CD4-positive, CD25-positive, alpha-beta regulatory T cell (primary cell): ENCODE measurements at regions not wholly inside any gene's neighbourhood (a gene's known extent, or its start where the extent isn't known, plus 50 kb on each side); places are given as distances from the start of the nearest gene placed in this dataset.

Source experiments
- ATAC-seq, 2 donors: fragments of 150-1000 bp; cut with Tn5 transposase; one replicate each; pipeline ENCODE4 v1.10.0; 2021; ENCODE audit warnings: low read depth in 2 of 2, moderate number of reproducible peaks in 2 of 2, moderate library complexity in 1 of 2
- DNase-seq, 3 donors: peaks; one replicate each; pipeline versions ENCODE4 v3.0.0 to v3.0.0-alpha.2; 2012 to 2022; ENCODE audit warnings: mixed read lengths in 1 of 3
- H3K27ac ChIP-seq: one replicate; pipeline ENCODE4 v1.7.0; 2013; ENCODE audit warnings: mild to moderate bottlenecking, low read length; ENCODE audit not compliant: insufficient read depth, poor library complexity, severe bottlenecking
- H3K27me3 ChIP-seq: one replicate; pipeline ENCODE4 v1.7.0; 2013; ENCODE audit warnings: low read length; ENCODE audit not compliant: control insufficient read depth, insufficient read depth
- H3K36me3 ChIP-seq: one replicate; pipeline ENCODE4 v1.7.0; 2013; ENCODE audit warnings: mild to moderate bottlenecking, low read length, moderate library complexity; ENCODE audit not compliant: control insufficient read depth, insufficient read depth
- H3K4me1 ChIP-seq: 2 replicates; pipeline ENCODE4 v1.7.0; 2013; ENCODE audit warnings: mild to moderate bottlenecking, low read length; ENCODE audit not compliant: insufficient read depth, control insufficient read depth, poor library complexity, severe bottlenecking
- H3K4me3 ChIP-seq: one replicate; pipeline ENCODE4 v1.7.0; 2013; ENCODE audit warnings: low read depth, mild to moderate bottlenecking, low read length, moderate library complexity
- H3K9me3 ChIP-seq, 2 experiments: 1 replicate in 1 of 2; 2 replicates in 1 of 2; pipeline ENCODE4 v1.7.0; 2013; ENCODE audit warnings: low read length in 2 of 2, mild to moderate bottlenecking in 1 of 2, moderate library complexity in 1 of 2; ENCODE audit not compliant: control insufficient read depth in 2 of 2
- H3K27ac Mint-ChIP-seq, 3 donors: one replicate each; pipeline ENCODE4 v1.8.0; 2020 to 2022; ENCODE audit warnings: mild to moderate bottlenecking in 3 of 3, mixed read lengths in 3 of 3, moderate library complexity in 2 of 3
- H3K27me3 Mint-ChIP-seq: one replicate; pipeline ENCODE4 v1.8.0; 2022; ENCODE audit warnings: mild to moderate bottlenecking, mixed read lengths
- H3K36me3 Mint-ChIP-seq: one replicate; pipeline ENCODE4 v1.8.0; 2020; ENCODE audit warnings: mixed read lengths
- H3K4me1 Mint-ChIP-seq, 4 donors: one replicate each; pipeline ENCODE4 v1.8.0; 2020 to 2022; ENCODE audit warnings: mixed read lengths in 4 of 4, mild to moderate bottlenecking in 1 of 4
- H3K4me3 Mint-ChIP-seq, 4 donors: one replicate each; pipeline ENCODE4 v1.8.0; 2020 to 2022; ENCODE audit warnings: mild to moderate bottlenecking in 4 of 4, mixed read lengths in 4 of 4, moderate library complexity in 3 of 4
- H3K9me3 Mint-ChIP-seq, 7 donors: one replicate each; pipeline ENCODE4 v1.8.0; 2020 to 2022; ENCODE audit warnings: mixed read lengths in 7 of 7, mild to moderate bottlenecking in 3 of 7, moderate library complexity in 2 of 7

- DNase-seq (no peak), ATAC-seq (peak in 1 of 2 donors; percentile 34)
- Mint-ChIP-seq H3K4me1 (no peaks in the 10 kb centered on the region), H3K27ac (no peak overlapping the region), H3K36me3 (no peaks in the 10 kb centered on the region), H3K27me3 (peaks cover 11% of the 10 kb centered on the region), H3K9me3 (peaks cover 0 to 15% (median 3%) of the 10 kb centered on the region in 7 donors), H3K4me3 (no peak overlapping the region)
- H3K4me3 ChIP-seq, result no peak overlapping the region
- no peaks in the 10 kb centered on the region for H3K36me3 ChIP-seq
- H3K27me3 ChIP-seq, result no peaks in the 10 kb centered on the region
- peaks cover 0 to 3% of the 10 kb centered on the region in 2 experiments for H3K9me3 ChIP-seq
- no peaks in the 10 kb centered on the region for H3K4me1 ChIP-seq
- no peak overlapping the region for H3K27ac ChIP-seq
Observed at GRCh38 chr4:101556842-101557241, 209.5 kb upstream of the PPP3CA start.

GRCh38 chr4:101555341-101555880 lies 208.1 kb upstream of the PPP3CA start:
- no peak overlapping the region for H3K4me3 Mint-ChIP-seq
- no peaks in the 10 kb centered on the region for H3K4me1 Mint-ChIP-seq
- DNase-seq, result no peak
- ATAC-seq, result no peak
- no peaks in the 10 kb centered on the region for H3K36me3 ChIP-seq
- peaks cover 0 to 15% (median 3%) of the 10 kb centered on the region in 7 donors for H3K9me3 Mint-ChIP-seq
- no peak overlapping the region for H3K27ac ChIP-seq
- no peaks in the 10 kb centered on the region for H3K4me1 ChIP-seq
- no peak overlapping the region for H3K27ac Mint-ChIP-seq
- H3K27me3 Mint-ChIP-seq, result peaks cover 11% of the 10 kb centered on the region
- H3K4me3 ChIP-seq, result no peak overlapping the region
- no peaks in the 10 kb centered on the region for H3K36me3 Mint-ChIP-seq
- H3K27me3 ChIP-seq, result peaks cover 1% of the 10 kb centered on the region
- H3K9me3 ChIP-seq, result peaks cover 0 to 3% of the 10 kb centered on the region in 2 experiments

- Mint-ChIP-seq H3K9me3 (peaks cover 0 to 11% (median 3%) of the 10 kb centered on the region in 7 donors), H3K4me3 (no peak overlapping the region), H3K36me3 (no peaks in the 10 kb centered on the region), H3K27me3 (peaks cover 8% of the 10 kb centered on the region), H3K4me1 (peaks cover 0 to 1% (median 0%) of the 10 kb centered on the region in 4 donors), H3K27ac (no peak overlapping the region)
- no peak for DNase-seq
- Histone ChIP-seq H3K36me3 (no peaks in the 10 kb centered on the region), H3K4me3 (no peak overlapping the region), H3K9me3 (no peaks in the 10 kb centered on the region), H3K27ac (no peak overlapping the region), H3K4me1 (no peaks in the 10 kb centered on the region), H3K27me3 (peaks cover 2% of the 10 kb centered on the region)
- ATAC-seq, result no peak
Observed at GRCh38 chr4:101540336-101540735, 193.0 kb upstream of the PPP3CA start.

- Histone ChIP-seq H3K4me1 (peaks cover 8% of the 10 kb centered on the region), H3K36me3 (no peaks in the 10 kb centered on the region), H3K4me3 (no peak overlapping the region), H3K9me3 (no peaks in the 10 kb centered on the region), H3K27ac (no peak overlapping the region), H3K27me3 (no peaks in the 10 kb centered on the region)
- ATAC-seq (no peak), DNase-seq (no peak)
- no peak overlapping the region for H3K4me3 Mint-ChIP-seq
- H3K36me3 Mint-ChIP-seq, result no peaks in the 10 kb centered on the region
- H3K4me1 Mint-ChIP-seq, result peaks cover 0 to 17% (median 7%) of the 10 kb centered on the region in 4 donors
- peaks cover 15% of the 10 kb centered on the region for H3K27me3 Mint-ChIP-seq
- H3K27ac Mint-ChIP-seq, result no peak overlapping the region
- H3K9me3 Mint-ChIP-seq, result peaks cover 0 to 6% (median 0%) of the 10 kb centered on the region in 7 donors
Observed at GRCh38 chr4:101528526-101528925, 181.2 kb upstream of the PPP3CA start.

- no peak overlapping the region for H3K4me3 Mint-ChIP-seq
Observed at GRCh38 chr4:101527188-101527587, 179.9 kb upstream of the PPP3CA start.

GRCh38 chr4:101515566-101515965 lies 168.2 kb upstream of the PPP3CA start:
- peaks cover 10% of the 10 kb centered on the region for H3K27me3 Mint-ChIP-seq
- ATAC-seq (no peak), DNase-seq (peak in 1 of 3 donors; percentile 2)
- H3K36me3 Mint-ChIP-seq, result no peaks in the 10 kb centered on the region
- Histone ChIP-seq H3K4me3 (no peak overlapping the region), H3K36me3 (no peaks in the 10 kb centered on the region), H3K27me3 (peaks cover 7% of the 10 kb centered on the region), H3K9me3 (no peaks in the 10 kb centered on the region), H3K27ac (no peak overlapping the region), H3K4me1 (no peaks in the 10 kb centered on the region)
- H3K9me3 Mint-ChIP-seq, result peaks cover 0 to 5% (median 0%) of the 10 kb centered on the region in 7 donors
- no peak overlapping the region for H3K27ac Mint-ChIP-seq
- H3K4me3 Mint-ChIP-seq, result no peak overlapping the region
- H3K4me1 Mint-ChIP-seq, result no peaks in the 10 kb centered on the region

More at GRCh38 chr4:101527188-101527587, 179.9 kb upstream of the PPP3CA start:
- Histone ChIP-seq H3K36me3 (no peaks in the 10 kb centered on the region), H3K9me3 (no peaks in the 10 kb centered on the region), H3K4me3 (no peak overlapping the region), H3K27me3 (no peaks in the 10 kb centered on the region), H3K4me1 (peaks cover 8% of the 10 kb centered on the region), H3K27ac (no peak overlapping the region)
- Mint-ChIP-seq H3K36me3 (no peaks in the 10 kb centered on the region), H3K4me1 (peaks cover 0 to 17% (median 7%) of the 10 kb centered on the region in 4 donors), H3K27ac (no peak overlapping the region), H3K27me3 (peaks cover 17% of the 10 kb centered on the region), H3K9me3 (peaks cover 0 to 6% (median 0%) of the 10 kb centered on the region in 7 donors)
- DNase-seq, result peak in 2 of 3 donors; percentile 54 to 65
- peak; percentile 88 to 90 for ATAC-seq

GRCh38 chr4:101515099-101515498 lies 167.8 kb upstream of the PPP3CA start:
- H3K36me3 ChIP-seq, result no peaks in the 10 kb centered on the region
- no peaks in the 10 kb centered on the region for H3K4me1 ChIP-seq
- Mint-ChIP-seq H3K4me1 (no peaks in the 10 kb centered on the region), H3K9me3 (peaks cover 0 to 2% (median 0%) of the 10 kb centered on the region in 7 donors), H3K4me3 (no peak overlapping the region), H3K27ac (no peak overlapping the region), H3K27me3 (peaks cover 5% of the 10 kb centered on the region), H3K36me3 (no peaks in the 10 kb centered on the region)
- no peak overlapping the region for H3K27ac ChIP-seq
- ATAC-seq, result no peak
- peaks cover 7% of the 10 kb centered on the region for H3K27me3 ChIP-seq
- H3K4me3 ChIP-seq, result no peak overlapping the region
- peak in 1 of 3 donors; percentile 2 for DNase-seq
- H3K9me3 ChIP-seq, result no peaks in the 10 kb centered on the region

GRCh38 chr4:101512416-101512815 lies 165.1 kb upstream of the PPP3CA start:
- no peak for DNase-seq
- Histone ChIP-seq H3K36me3 (no peaks in the 10 kb centered on the region), H3K27me3 (peaks cover 5% of the 10 kb centered on the region), H3K27ac (no peak overlapping the region), H3K4me3 (no peak overlapping the region), H3K9me3 (no peaks in the 10 kb centered on the region), H3K4me1 (no peaks in the 10 kb centered on the region)
- Mint-ChIP-seq H3K27ac (no peak overlapping the region), H3K4me3 (no peak overlapping the region), H3K36me3 (no peaks in the 10 kb centered on the region), H3K9me3 (peaks cover 0 to 2% (median 0%) of the 10 kb centered on the region in 7 donors), H3K4me1 (no peaks in the 10 kb centered on the region), H3K27me3 (no peaks in the 10 kb centered on the region)
- ATAC-seq, result no peak
